PC-9 (cell line): ENCODE measurements at regions not wholly inside any gene's neighbourhood (a gene's known extent, or its start where the extent isn't known, plus 50 kb on each side); places are given as distances from the start of the nearest gene placed in this dataset.

ENCODE experiments used
- BruUV-seq: library from RNA; stranded (reverse); fragments of 400-500 nt; replicated peaks from 2 replicates; lab custom pipeline; 2021; lab: Mats Ljungman, UMichigan
- CTCF ChIA-PET: fragments of 300-600 bp; sonication (Branson Sonifier 250); formaldehyde crosslinking; loops from one replicate; lab custom pipeline; 2022; ENCODE audit warnings: antibody characterized with exemption; lab: Charles Lee
- POLR2A ChIA-PET: fragments of 300-600 bp; sonication (Branson Sonifier 250); formaldehyde crosslinking; loops from one replicate; lab custom pipeline; 2022; ENCODE audit warnings: antibody characterized with exemption; ENCODE audit not compliant: unreplicated experiment; lab: Charles Lee
- DNase-seq, 2 experiments: peaks; one replicate each; pipeline versions ENCODE4 v3.0.0 to v3.0.0-alpha.2; 2015 to 2022; ENCODE audit warnings: mixed read lengths in 1 of 2
- H2AFZ ChIP-seq: fragments of 200-600 bp; sonication (generic); 2 replicates; pipeline ENCODE4 v1.8.1; 2017; ENCODE audit warnings: antibody characterized with exemption
- H3F3A ChIP-seq: fragments of 200-600 bp; sonication (generic); 2 replicates; pipeline ENCODE4 v1.8.1; 2017; ENCODE audit warnings: antibody characterized with exemption, mild to moderate bottlenecking, low read depth; ENCODE audit not compliant: insufficient read depth
- H3K27ac ChIP-seq: fragments of 200-600 bp; sonication (generic); 2 replicates; pipeline ENCODE4 v1.6.1; 2016; ENCODE audit warnings: mixed run types
- H3K27me3 ChIP-seq: fragments of 200-600 bp; sonication (generic); 2 replicates; pipeline ENCODE4 v1.6.1; 2016; ENCODE audit warnings: low read depth, mixed run types; ENCODE audit not compliant: insufficient read depth
- H3K36me3 ChIP-seq: fragments of 200-600 bp; sonication (generic); 2 replicates; pipeline ENCODE4 v1.6.1; 2016; ENCODE audit warnings: low read depth, mixed run types
- H3K4me1 ChIP-seq: fragments of 200-600 bp; sonication (generic); replicated peaks from 2 replicates; pipeline ENCODE4 v1.6.1; 2016; ENCODE audit warnings: mixed run types; ENCODE audit not compliant: insufficient read depth
- H3K4me2 ChIP-seq: fragments of 200-600 bp; sonication (generic); 2 replicates; pipeline ENCODE4 v1.6.1; 2017; ENCODE audit warnings: mixed run types
- H3K4me3 ChIP-seq: fragments of 200-600 bp; sonication (generic); 2 replicates; pipeline ENCODE4 v1.6.1; 2016; ENCODE audit warnings: mixed run types
- H3K79me2 ChIP-seq: fragments of 200-600 bp; sonication (generic); 2 replicates; pipeline ENCODE4 v1.6.1; 2017; ENCODE audit warnings: low read depth, mixed run types
- H3K9me2 ChIP-seq: fragments of 200-600 bp; sonication (generic); 2 replicates; pipeline ENCODE4 v1.8.1; 2017; ENCODE audit warnings: mild to moderate bottlenecking; ENCODE audit not compliant: insufficient read depth
- H3K9me3 ChIP-seq: fragments of 200-600 bp; sonication (generic); 2 replicates; pipeline ENCODE4 v1.8.1; 2016; ENCODE audit warnings: low read depth; ENCODE audit not compliant: insufficient read depth
- H4K20me1 ChIP-seq: fragments of 200-600 bp; sonication (generic); 2 replicates; pipeline ENCODE4 v1.8.1; 2017; ENCODE audit not compliant: insufficient read depth
- EZH2 ChIP-seq: fragments of 200-600 bp; sonication (generic); IDR thresholded peaks from 2 replicates; pipeline ENCODE4 v1.8.0; 2017; ENCODE audit warnings: antibody characterized with exemption, low read depth
- intact Hi-C: fragments of 100-400 bp; cut with micrococcal nuclease; formaldehyde crosslinking; loops from one replicate; pipeline ENCODE4 v1.10.0; 2022; ENCODE audit not compliant: unreplicated experiment
- TF ChIP-seq, protein P1 (sequence below): fragments of 200-600 bp; sonication (generic); conservative IDR thresholded peaks from 2 replicates; pipeline ENCODE4 v1.6.1; 2017; ENCODE audit warnings: mixed run types, antibody characterized with exemption, mild to moderate bottlenecking, moderate library complexity

DNA sequence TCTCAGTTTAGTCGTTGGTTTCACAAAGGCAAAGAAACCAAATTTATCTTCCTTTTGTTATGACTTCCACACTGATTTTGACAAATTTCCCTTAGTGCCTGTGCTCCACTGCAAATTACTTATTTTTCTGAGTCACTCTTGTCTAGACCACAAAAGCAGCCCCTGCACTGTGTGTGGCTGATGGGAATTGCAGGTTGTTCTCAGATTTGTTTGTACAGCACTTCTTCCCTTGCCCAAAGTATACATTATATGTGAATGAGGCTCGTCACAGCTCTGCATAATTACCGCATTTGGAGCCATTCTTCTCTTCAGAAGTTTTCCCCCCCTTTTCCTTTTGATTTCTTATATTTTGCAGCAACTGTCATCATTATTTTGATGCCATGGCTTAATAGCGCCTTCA lies 354.2 kb upstream of the IL12A start:
- BruUV-seq: no TSS peak
- peaks cover 35% of the 10 kb centered on the region for H3F3A ChIP-seq
- ChIA-PET POLR2A (interaction anchor here (0.7 kb wide), 1 partner anchor 131 kb away, joined by 6 read pairs; no protein-coding TSS in a partner anchor), CTCF (no interaction called here)
- DNase-seq: no peak
- no peak overlapping the region for H3K4me3 ChIP-seq
- intact Hi-C loops: loop anchor here (10.0 kb wide), 1 partner anchor 770 kb away; no protein-coding TSS in a partner anchor
- TF ChIP-seq, protein P1, sequence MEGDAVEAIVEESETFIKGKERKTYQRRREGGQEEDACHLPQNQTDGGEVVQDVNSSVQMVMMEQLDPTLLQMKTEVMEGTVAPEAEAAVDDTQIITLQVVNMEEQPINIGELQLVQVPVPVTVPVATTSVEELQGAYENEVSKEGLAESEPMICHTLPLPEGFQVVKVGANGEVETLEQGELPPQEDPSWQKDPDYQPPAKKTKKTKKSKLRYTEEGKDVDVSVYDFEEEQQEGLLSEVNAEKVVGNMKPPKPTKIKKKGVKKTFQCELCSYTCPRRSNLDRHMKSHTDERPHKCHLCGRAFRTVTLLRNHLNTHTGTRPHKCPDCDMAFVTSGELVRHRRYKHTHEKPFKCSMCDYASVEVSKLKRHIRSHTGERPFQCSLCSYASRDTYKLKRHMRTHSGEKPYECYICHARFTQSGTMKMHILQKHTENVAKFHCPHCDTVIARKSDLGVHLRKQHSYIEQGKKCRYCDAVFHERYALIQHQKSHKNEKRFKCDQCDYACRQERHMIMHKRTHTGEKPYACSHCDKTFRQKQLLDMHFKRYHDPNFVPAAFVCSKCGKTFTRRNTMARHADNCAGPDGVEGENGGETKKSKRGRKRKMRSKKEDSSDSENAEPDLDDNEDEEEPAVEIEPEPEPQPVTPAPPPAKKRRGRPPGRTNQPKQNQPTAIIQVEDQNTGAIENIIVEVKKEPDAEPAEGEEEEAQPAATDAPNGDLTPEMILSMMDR: no peak
- no peak for TF ChIP-seq EZH2
- H3K9me2 ChIP-seq: no peaks in the 10 kb centered on the region
- peaks cover 63% of the 10 kb centered on the region for H3K4me1 ChIP-seq
- peak overlapping the region; percentile 30 for H3K4me2 ChIP-seq
- H2AFZ ChIP-seq: no peak overlapping the region
- H3K9me3 ChIP-seq: peaks cover 5% of the 10 kb centered on the region; the same call in 1 of the 2 replicates
- no peaks in the 10 kb centered on the region for H3K79me2 ChIP-seq
- no peaks in the 10 kb centered on the region for H3K36me3 ChIP-seq
- no peaks in the 10 kb centered on the region for H4K20me1 ChIP-seq
- H3K27ac ChIP-seq: no peak overlapping the region
- no peaks in the 10 kb centered on the region for H3K27me3 ChIP-seq

DNA sequence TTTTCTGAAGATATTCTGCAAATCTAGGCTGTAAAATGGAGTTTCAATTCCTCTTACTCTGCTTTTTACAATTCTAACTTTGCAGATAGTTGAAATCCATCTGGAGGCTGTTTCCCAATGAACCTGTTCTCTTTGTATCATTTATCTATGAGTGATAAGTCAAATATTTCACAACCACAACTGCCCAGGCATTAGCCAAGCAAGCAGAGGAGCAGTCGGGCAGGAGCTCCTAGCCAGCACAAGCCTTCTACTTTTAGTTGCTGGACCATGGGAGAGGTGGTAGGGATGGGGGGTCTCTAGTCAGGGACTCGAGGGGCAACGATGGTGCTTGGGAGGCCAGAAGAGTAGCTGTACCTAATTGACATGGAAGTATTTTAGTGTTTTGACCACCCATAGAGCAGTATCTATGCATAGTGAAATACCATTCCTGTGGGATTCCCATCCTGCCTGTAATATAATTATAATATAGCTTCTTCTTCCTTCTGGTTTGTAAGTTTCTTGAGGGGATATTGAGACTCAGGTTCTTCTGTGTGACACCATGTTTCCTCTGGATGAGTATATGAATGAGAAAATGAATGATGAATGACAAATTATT lies 353.5 kb upstream of the IL12A start:
- no peaks in the 10 kb centered on the region for H3K36me3 ChIP-seq
- no peak overlapping the region for H2AFZ ChIP-seq
- TF ChIP-seq, protein P1: no peak
- no peak for TF ChIP-seq EZH2
- H3K4me1 ChIP-seq: peaks cover 63% of the 10 kb centered on the region
- no peaks in the 10 kb centered on the region for H3K27me3 ChIP-seq
- no TSS peak for BruUV-seq
- peaks cover 35% of the 10 kb centered on the region for H3F3A ChIP-seq
- intact Hi-C loops: loop anchor here (10.0 kb wide), 1 partner anchor 770 kb away; no protein-coding TSS in a partner anchor
- H3K9me3 ChIP-seq: peaks cover 4% of the 10 kb centered on the region; the same call in 1 of the 2 replicates
- H3K4me2 ChIP-seq: peak overlapping the region; percentile 30
- H3K4me3 ChIP-seq: no peak overlapping the region
- DNase-seq: peak; percentile 53 to 82
- H3K9me2 ChIP-seq: no peaks in the 10 kb centered on the region
- ChIA-PET POLR2A (interaction anchor here (0.6 kb wide), 1 partner anchor 177 kb away, joined by 10 read pairs; no protein-coding TSS in a partner anchor), CTCF (interaction anchor here (0.5 to 1.9 kb wide), 4 partner anchors 19 to 193 kb away, joined by 3 to 10 read pairs (median 4); no protein-coding TSS in a partner anchor)
- no peaks in the 10 kb centered on the region for H4K20me1 ChIP-seq
- H3K79me2 ChIP-seq: no peaks in the 10 kb centered on the region
- H3K27ac ChIP-seq: no peak overlapping the region

DNA sequence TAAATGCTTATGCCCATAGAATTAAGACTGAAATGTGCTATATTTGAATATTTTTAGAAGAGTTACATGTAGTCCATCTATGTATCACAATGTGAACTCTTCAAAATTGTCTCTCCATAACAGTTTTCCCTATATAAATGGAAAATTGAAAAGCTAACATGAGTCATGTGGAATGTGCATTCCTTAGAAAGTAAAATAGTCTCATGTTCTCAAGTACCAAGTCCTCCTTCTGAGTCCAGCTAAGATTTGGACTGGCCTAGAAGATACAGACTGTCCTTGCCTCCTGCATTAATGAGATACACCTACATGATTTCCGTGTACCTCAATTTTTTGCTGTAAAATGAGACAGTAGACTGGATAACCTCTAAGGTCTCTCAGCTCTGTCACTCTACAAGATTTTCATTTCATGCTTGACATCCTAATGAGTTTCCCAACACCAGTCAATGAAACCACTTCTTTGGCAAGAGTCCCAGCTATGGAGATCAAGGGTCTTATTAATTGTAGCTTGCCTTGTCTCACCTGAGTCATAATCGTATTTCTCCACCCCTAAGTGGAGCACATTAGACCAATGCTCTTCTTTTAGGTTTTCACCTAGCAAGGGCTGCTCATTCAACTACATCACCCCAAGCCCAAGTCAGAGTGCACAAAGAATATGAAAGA lies 350.6 kb upstream of the IL12A start:
- Histone ChIP-seq H3K4me1 (peaks cover 55% of the 10 kb centered on the region), H3K4me2 (peak overlapping the region; percentile 35), H2AFZ (no peak overlapping the region), H3K27ac (peak overlapping the region; percentile 42), H3K9me2 (no peaks in the 10 kb centered on the region), H3K9me3 (no peaks in the 10 kb centered on the region), H3K27me3 (no peaks in the 10 kb centered on the region), H3F3A (peaks cover 31% of the 10 kb centered on the region), H4K20me1 (no peaks in the 10 kb centered on the region), H3K36me3 (no peaks in the 10 kb centered on the region), H3K4me3 (no peak overlapping the region), H3K79me2 (no peaks in the 10 kb centered on the region)
- BruUV-seq: no TSS peak
- TF ChIP-seq, protein P1: no peak
- TF ChIP-seq EZH2: no peak
- POLR2A ChIA-PET: interaction anchor here (0.5 to 0.6 kb wide), 3 partner anchors 127 to 220 kb away, joined by 3 to 25 read pairs (median 6); no protein-coding TSS in a partner anchor
- CTCF ChIA-PET: interaction anchor here (0.6 kb wide), 2 partner anchors 17 to 88 kb away, joined by 3 read pairs; no protein-coding TSS in a partner anchor
- intact Hi-C loops: loop anchor here (2.0 to 10.0 kb wide), 3 partner anchors 27 to 767 kb away; no protein-coding TSS in a partner anchor
- DNase-seq: peak; percentile 46 to 87
